VCaP (cell line): ENCODE measurements at regions not wholly inside any gene's neighbourhood (a gene's known extent, or its start where the extent isn't known, plus 50 kb on each side); places are given as distances from the start of the nearest gene placed in this dataset.

Experiments
- H3K27ac ChIP-seq: fragments of 450-650 bp; 2 replicates; pipeline ENCODE4 v1.5.1; 2017
- CTCF ChIP-seq: fragments of 450-650 bp; conservative IDR thresholded peaks from 2 replicates; pipeline ENCODE4 v1.5.1; 2017; ENCODE audit warnings: mild to moderate bottlenecking, moderate library complexity

GRCh38 chr11:79762279-79762921 is 321.6 kb upstream of the TENM4 start:
- H3K27ac ChIP-seq, result no peak overlapping the region
- TF ChIP-seq CTCF, result peak; percentile 68

GRCh38 chr11:79758325-79758724 is 317.5 kb upstream of the TENM4 start:
- no peak overlapping the region for H3K27ac ChIP-seq
- no peak for TF ChIP-seq CTCF

- no peak for TF ChIP-seq CTCF
- no peak overlapping the region for H3K27ac ChIP-seq
Measured at GRCh38 chr11:79747406-79747805, 306.6 kb upstream of the TENM4 start.

- TF ChIP-seq CTCF, result no peak
- H3K27ac ChIP-seq, result no peak overlapping the region
Measured at GRCh38 chr11:79744941-79745340, 304.1 kb upstream of the TENM4 start.

- H3K27ac ChIP-seq, result no peak overlapping the region
- TF ChIP-seq CTCF, result no peak
Measured at GRCh38 chr11:79742176-79742575, 301.3 kb upstream of the TENM4 start.

GRCh38 chr11:79739591-79739990 is 298.8 kb upstream of the TENM4 start:
- no peak for TF ChIP-seq CTCF
- no peak overlapping the region for H3K27ac ChIP-seq

- H3K27ac ChIP-seq, result no peak overlapping the region
- no peak for TF ChIP-seq CTCF
Measured at GRCh38 chr11:79727221-79727620, 286.4 kb upstream of the TENM4 start.

GRCh38 chr11:79720115-79720514 is 279.3 kb upstream of the TENM4 start:
- TF ChIP-seq CTCF, result no peak
- H3K27ac ChIP-seq, result no peak overlapping the region
